Esophagus muscularis mucosa (tissue), 4 donors: ENCODE measurements at regions not wholly inside any gene's neighbourhood (a gene's known extent, or its start where the extent isn't known, plus 50 kb on each side); places are given as distances from the start of the nearest gene placed in this dataset.

Experiments
- DNase-seq: peaks from one replicate; pipeline ENCODE4 v3.0.0-alpha.2; 2017; ENCODE audit errors: extremely low spot score
- H3K27ac ChIP-seq, 4 donors: fragments of 200-600 bp; sonication (generic); replicated peaks in 1 of 4; 1 replicate in 3 of 4; 2 replicates in 1 of 4; pipeline ENCODE4 v1.5.1; 2016 to 2019; ENCODE audit warnings: mild to moderate bottlenecking in 1 of 4
- H3K27me3 ChIP-seq, 4 donors: fragments of 200-600 bp; sonication (generic); one replicate each; pipeline versions ENCODE4 v1.5.1 to v1.6.0; 2016 to 2019
- H3K36me3 ChIP-seq, 4 donors: fragments of 200-600 bp; sonication (generic); one replicate each; pipeline ENCODE4 v1.5.1; 2016 to 2019
- H3K4me1 ChIP-seq, 4 donors: fragments of 200-600 bp; sonication (generic); one replicate each; pipeline ENCODE4 v1.5.1; 2016 to 2019
- H3K4me3 ChIP-seq, 4 donors: fragments of 200-600 bp; sonication (generic); 1 replicate in 2 of 4; 2 replicates in 2 of 4; pipeline ENCODE4 v1.5.1; 2016 to 2019; ENCODE audit warnings: mild to moderate bottlenecking in 4 of 4, moderate library complexity in 1 of 4
- H3K9me3 ChIP-seq, 4 donors: fragments of 200-600 bp; sonication (generic); 1 replicate in 3 of 4; 2 replicates in 1 of 4; pipeline ENCODE4 v1.5.1; 2016 to 2019
- EP300 ChIP-seq: sonication (generic); formaldehyde crosslinking; IDR thresholded peaks from one replicate; pipeline ENCODE4 v1.6.1; 2017; ENCODE audit warnings: antibody characterized with exemption
- POLR2A ChIP-seq: fragments of 450-650 bp; IDR thresholded peaks from one replicate; pipeline ENCODE4 v1.6.1; 2017; ENCODE audit warnings: antibody characterized with exemption, moderate library complexity, mild to moderate bottlenecking, low read depth
- POLR2AphosphoS5 ChIP-seq, 2 donors: sonication (generic); formaldehyde crosslinking; IDR thresholded peaks; one replicate each; pipeline ENCODE4 v1.6.1; 2017; ENCODE audit warnings: antibody characterized with exemption in 2 of 2
- WGBS: methylation state at CpG from one replicate; pipeline ENCODE4 v1.1.5; 2018; 5-methylcytosine and 5-hydroxymethylcytosine counted together
- intact Hi-C: fragments of 100-400 bp; cut with DNase I; formaldehyde crosslinking; loops from one replicate; pipeline ENCODE4 v1.15.1; 2023
- TF ChIP-seq, protein P1 (sequence below), 3 experiments: fragments of 200-600 bp in 2 of 3; fragments of 450-650 bp in 1 of 3; sonication (generic) in 2 of 3; IDR thresholded peaks; one replicate each; pipeline ENCODE4 v1.5.1; 2017 to 2019; ENCODE audit warnings: antibody characterized with exemption in 3 of 3, mild to moderate bottlenecking in 2 of 3, moderate library complexity in 1 of 3

GRCh38 chr12:103196467-103196866 is 239.0 kb downstream of the ASCL1 start:
- Histone ChIP-seq H3K27ac (no peak overlapping the region), H3K27me3 (no peaks in the 10 kb centered on the region), H3K4me1 (no peaks in the 10 kb centered on the region), H3K4me3 (no peak overlapping the region), H3K9me3 (peaks cover 0 to 27% (median 4%) of the 10 kb centered on the region in 4 donors), H3K36me3 (no peaks in the 10 kb centered on the region)
- WGBS = 76% methylated on average over 4 of the region's 4 CpGs
- intact Hi-C loops = no loop called here
- TF ChIP-seq EP300 (no peak), POLR2AphosphoS5 (IDR thresholded peaks at IDR 0.05) (no peak), POLR2A (no peak)
- TF ChIP-seq, protein P1, sequence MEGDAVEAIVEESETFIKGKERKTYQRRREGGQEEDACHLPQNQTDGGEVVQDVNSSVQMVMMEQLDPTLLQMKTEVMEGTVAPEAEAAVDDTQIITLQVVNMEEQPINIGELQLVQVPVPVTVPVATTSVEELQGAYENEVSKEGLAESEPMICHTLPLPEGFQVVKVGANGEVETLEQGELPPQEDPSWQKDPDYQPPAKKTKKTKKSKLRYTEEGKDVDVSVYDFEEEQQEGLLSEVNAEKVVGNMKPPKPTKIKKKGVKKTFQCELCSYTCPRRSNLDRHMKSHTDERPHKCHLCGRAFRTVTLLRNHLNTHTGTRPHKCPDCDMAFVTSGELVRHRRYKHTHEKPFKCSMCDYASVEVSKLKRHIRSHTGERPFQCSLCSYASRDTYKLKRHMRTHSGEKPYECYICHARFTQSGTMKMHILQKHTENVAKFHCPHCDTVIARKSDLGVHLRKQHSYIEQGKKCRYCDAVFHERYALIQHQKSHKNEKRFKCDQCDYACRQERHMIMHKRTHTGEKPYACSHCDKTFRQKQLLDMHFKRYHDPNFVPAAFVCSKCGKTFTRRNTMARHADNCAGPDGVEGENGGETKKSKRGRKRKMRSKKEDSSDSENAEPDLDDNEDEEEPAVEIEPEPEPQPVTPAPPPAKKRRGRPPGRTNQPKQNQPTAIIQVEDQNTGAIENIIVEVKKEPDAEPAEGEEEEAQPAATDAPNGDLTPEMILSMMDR (IDR thresholded peaks at IDR 0.05) = no peak
- no peak for DNase-seq

- Histone ChIP-seq H3K27me3 (no peaks in the 10 kb centered on the region), H3K4me1 (no peaks in the 10 kb centered on the region), H3K27ac (no peak overlapping the region), H3K4me3 (no peak overlapping the region), H3K36me3 (no peaks in the 10 kb centered on the region), H3K9me3 (peaks cover 0 to 27% (median 3%) of the 10 kb centered on the region in 4 donors)
- intact Hi-C loops = no loop called here
- DNase-seq = no peak
- WGBS = 82% methylated on average over 3 of the region's 3 CpGs
- TF ChIP-seq POLR2AphosphoS5 (IDR thresholded peaks at IDR 0.05) = no peak
- TF ChIP-seq EP300 = no peak
- TF ChIP-seq POLR2A = no peak
- TF ChIP-seq, protein P1 (IDR thresholded peaks at IDR 0.05) = no peak
Observed at GRCh38 chr12:103197725-103198388, 240.4 kb downstream of the ASCL1 start.

- Histone ChIP-seq H3K4me1 (no peaks in the 10 kb centered on the region), H3K36me3 (no peaks in the 10 kb centered on the region), H3K27me3 (no peaks in the 10 kb centered on the region), H3K27ac (no peak overlapping the region), H3K4me3 (no peak overlapping the region), H3K9me3 (peaks cover 0 to 27% (median 2%) of the 10 kb centered on the region in 4 donors)
- no peak for DNase-seq
- WGBS = 38% methylated on average over 2 of the region's 2 CpGs
- intact Hi-C loops = no loop called here
- no peak for TF ChIP-seq POLR2AphosphoS5 (IDR thresholded peaks at IDR 0.05)
- no peak for TF ChIP-seq POLR2A
- no peak for TF ChIP-seq EP300
- TF ChIP-seq, protein P1 (IDR thresholded peaks at IDR 0.05) = no peak
Observed at GRCh38 chr12:103198499-103198898, 241.0 kb downstream of the ASCL1 start.

DNA sequence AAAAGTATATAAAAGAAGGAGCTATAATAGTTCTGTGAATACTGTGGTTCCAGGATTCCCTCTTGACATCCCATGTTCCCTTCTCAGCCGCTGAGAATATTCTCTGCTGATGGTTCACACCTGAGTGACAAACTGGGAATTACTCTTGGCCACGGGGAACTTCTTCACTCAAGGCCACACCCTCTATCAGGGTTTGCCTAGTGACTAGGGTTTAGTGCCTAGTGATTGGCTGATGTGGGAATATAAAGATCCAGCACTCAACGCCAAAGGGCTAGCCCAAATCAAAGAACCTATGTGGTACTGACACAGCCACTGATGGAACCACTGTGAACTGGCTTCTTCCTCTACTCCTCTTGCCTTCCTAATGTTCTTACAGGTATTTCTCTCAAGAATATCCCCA is 248.4 kb downstream of the ASCL1 start:
- no peaks in the 10 kb centered on the region for H3K27me3 ChIP-seq
- H3K9me3 ChIP-seq = no peaks in the 10 kb centered on the region
- H3K4me1 ChIP-seq = no peaks in the 10 kb centered on the region
- no peak for DNase-seq
- no peak for TF ChIP-seq POLR2A
- TF ChIP-seq, protein P1 (IDR thresholded peaks at IDR 0.05) = no peak
- TF ChIP-seq EP300 = no peak
- no peak for TF ChIP-seq POLR2AphosphoS5 (IDR thresholded peaks at IDR 0.05)
- intact Hi-C loops = no loop called here
- no peak overlapping the region for H3K27ac ChIP-seq
- H3K4me3 ChIP-seq = no peak overlapping the region
- H3K36me3 ChIP-seq = no peaks in the 10 kb centered on the region
- 79% methylated on average over 3 of the region's 3 CpGs for WGBS

DNA sequence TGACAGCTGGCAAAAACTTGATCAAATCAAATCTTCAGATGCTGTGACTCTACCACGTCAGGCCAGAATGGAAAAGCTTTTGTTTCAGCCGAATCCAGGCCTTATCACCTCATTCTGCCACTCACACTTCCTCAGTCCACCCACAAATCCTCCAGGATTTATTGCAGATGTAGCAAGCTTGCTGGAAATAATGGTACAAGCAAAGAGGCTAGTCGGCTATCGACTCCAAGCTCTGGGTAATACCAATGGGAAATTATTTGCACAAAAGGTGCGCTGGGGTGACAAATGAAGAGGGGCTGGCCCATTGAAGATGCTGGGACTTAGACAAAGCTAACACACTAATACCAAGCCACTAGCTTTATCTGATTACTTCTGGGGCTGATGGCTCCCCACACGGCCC is 250.5 kb downstream of the ASCL1 start:
- intact Hi-C loops = no loop called here
- WGBS = 58% methylated on average over 6 of the region's 6 CpGs
- no peak for DNase-seq

More for the DNA sequence above, 250.5 kb downstream of the ASCL1 start:
- Histone ChIP-seq H3K27me3 (no peaks in the 10 kb centered on the region), H3K4me3 (no peak overlapping the region), H3K9me3 (no peaks in the 10 kb centered on the region), H3K36me3 (no peaks in the 10 kb centered on the region), H3K27ac (no peak overlapping the region), H3K4me1 (no peaks in the 10 kb centered on the region)
- TF ChIP-seq POLR2AphosphoS5 (IDR thresholded peaks at IDR 0.05) (no peak), EP300 (no peak), POLR2A (no peak)
- TF ChIP-seq, protein P1 (IDR thresholded peaks at IDR 0.05) = no peak
